ENCODE measurements at regions not wholly inside any gene's neighbourhood (a gene's known extent, or its start where the extent isn't known, plus 50 kb on each side); places are given as distances from the start of the nearest gene placed in this dataset.

DNA sequence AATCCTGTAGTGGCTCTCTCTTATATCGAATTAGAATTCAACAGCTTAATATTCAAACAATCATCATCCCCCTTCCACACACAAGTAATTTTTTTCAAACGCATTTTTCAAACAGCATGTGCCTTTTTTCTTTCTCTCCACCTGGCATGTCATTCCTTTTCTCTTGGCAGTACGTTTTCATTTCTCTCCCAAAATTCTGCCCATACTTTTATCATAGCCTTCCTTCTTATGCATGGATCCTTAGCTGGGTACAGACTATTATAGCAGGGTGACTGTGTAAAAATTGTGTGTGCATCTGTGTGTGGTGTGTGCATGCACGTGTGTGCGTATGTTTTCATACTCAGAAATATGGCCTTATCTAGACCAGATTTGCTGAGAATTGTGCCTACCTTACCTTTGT lies 184.3 kb downstream of the ZC3H11B start:
- no peak overlapping the region for H3K4me3 ChIP-seq (ENCODE audit: control insufficient read depth, low read depth, low read length)
- TF ChIP-seq, protein P1, sequence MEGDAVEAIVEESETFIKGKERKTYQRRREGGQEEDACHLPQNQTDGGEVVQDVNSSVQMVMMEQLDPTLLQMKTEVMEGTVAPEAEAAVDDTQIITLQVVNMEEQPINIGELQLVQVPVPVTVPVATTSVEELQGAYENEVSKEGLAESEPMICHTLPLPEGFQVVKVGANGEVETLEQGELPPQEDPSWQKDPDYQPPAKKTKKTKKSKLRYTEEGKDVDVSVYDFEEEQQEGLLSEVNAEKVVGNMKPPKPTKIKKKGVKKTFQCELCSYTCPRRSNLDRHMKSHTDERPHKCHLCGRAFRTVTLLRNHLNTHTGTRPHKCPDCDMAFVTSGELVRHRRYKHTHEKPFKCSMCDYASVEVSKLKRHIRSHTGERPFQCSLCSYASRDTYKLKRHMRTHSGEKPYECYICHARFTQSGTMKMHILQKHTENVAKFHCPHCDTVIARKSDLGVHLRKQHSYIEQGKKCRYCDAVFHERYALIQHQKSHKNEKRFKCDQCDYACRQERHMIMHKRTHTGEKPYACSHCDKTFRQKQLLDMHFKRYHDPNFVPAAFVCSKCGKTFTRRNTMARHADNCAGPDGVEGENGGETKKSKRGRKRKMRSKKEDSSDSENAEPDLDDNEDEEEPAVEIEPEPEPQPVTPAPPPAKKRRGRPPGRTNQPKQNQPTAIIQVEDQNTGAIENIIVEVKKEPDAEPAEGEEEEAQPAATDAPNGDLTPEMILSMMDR (conservative IDR thresholded peaks at IDR 0.05; ENCODE audit: control insufficient read depth, insufficient read depth, low read depth, low read length) = no peak
- DNase-seq (ENCODE audit: low read depth) = no peak

DNA sequence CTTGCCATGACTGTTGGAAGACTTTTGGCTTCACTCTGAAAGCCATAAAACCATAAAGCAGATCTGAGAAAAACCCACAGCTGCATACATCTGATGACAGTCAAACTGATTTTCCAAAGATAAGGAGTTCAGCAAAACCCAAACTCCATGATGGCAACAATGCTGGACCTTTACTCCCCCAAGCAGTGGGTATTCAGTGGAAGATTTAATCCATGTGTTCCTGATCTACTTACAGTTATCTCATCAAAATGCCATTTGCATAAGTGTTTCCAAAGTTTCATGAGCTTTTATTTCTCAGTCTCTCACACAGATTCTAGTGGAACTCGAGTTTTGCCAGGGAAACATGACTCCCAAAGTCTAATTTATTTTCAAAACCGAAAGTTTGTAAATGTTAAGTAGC lies 184.9 kb downstream of the ZC3H11B start:
- TF ChIP-seq, protein P1 (conservative IDR thresholded peaks at IDR 0.05; ENCODE audit: control insufficient read depth, insufficient read depth, low read depth, low read length) = no peak
- no peak for DNase-seq (ENCODE audit: low read depth)
- no peak overlapping the region for H3K4me3 ChIP-seq (ENCODE audit: control insufficient read depth, low read depth, low read length)

DNA sequence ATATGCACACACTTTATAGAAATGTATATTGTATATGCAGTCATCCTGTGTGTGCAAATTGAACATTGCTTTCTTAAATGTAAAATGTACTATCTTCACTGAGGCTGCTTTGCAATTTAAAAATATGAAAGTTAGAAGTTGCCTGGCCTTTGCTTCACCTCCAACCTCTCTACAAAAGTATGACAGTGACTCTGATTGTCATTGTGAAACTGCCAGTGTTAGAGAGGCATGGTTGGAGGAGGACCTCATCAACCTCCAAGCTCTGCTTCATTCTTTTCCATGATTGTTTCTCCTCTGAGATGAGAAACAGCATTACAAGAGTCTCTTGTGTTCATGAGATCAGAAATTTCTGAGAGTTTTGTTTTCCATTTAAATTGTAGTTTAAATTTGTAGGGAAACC lies 185.5 kb downstream of the ZC3H11B start:
- no peak overlapping the region for H3K4me3 ChIP-seq (ENCODE audit: control insufficient read depth, low read depth, low read length)
- no peak for DNase-seq (ENCODE audit: low read depth)
- TF ChIP-seq, protein P1 (conservative IDR thresholded peaks at IDR 0.05; ENCODE audit: control insufficient read depth, insufficient read depth, low read depth, low read length) = no peak

DNA sequence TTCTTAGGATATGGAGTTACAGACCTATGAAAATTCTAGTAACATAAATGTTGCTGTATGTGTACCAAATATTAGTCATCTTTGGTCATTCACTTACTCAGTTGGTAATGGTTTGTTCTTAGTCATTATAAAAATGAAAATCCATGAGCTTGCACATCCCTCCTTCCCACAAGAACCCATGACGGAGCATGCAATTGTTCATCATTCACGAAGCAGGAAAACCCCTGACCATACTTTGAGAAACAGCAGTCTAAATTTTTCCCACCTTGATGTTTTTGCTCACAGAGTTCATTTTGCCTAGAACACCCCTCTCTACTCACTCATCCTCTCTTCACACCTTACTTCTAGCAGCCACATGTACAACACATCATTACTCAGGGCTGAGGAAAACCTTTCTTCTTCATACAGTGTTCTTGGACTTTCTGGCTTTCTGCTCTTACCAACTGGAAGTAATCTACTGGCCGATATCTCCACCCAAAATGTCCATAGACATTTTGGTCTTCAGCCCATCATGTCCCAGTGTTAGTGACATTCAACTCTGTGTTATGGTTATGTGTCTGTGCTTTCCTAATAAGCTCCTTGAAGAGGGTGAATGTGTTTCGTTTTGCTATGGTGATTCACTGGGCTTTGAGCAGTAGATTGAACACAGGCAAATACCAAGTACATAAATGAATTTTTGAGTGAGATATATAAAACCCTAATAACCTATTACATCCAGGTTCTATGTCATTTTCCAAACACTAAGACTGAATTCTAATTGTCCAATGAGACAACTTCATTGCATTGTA lies 189.9 kb downstream of the ZC3H11B start:
- peak; percentile 79 for DNase-seq (ENCODE audit: low read depth)
- TF ChIP-seq, protein P1 (conservative IDR thresholded peaks at IDR 0.05; ENCODE audit: control insufficient read depth, insufficient read depth, low read depth, low read length) = no peak
- H3K4me3 ChIP-seq (ENCODE audit: control insufficient read depth, low read depth, low read length) = no peak overlapping the region

DNA sequence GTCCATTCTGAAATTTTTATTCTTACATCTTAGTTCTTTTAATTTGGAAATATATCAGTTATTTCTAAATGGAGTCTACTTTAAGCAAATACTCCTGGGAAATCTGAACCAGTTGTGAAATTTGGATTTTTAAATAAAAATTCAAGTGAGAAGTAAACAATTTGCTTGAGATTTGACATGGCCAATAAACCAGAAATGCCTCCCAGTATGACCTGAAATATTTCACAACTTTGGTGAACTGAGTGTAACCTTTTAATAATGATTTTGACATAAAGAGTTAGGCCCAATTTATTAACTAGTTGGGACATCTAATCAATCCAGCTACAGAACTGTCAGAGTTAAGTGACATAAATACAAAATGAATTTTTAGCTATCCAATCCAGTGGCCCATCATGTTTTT lies 192.0 kb downstream of the ZC3H11B start:
- TF ChIP-seq, protein P1 (conservative IDR thresholded peaks at IDR 0.05; ENCODE audit: control insufficient read depth, insufficient read depth, low read depth, low read length) = no peak
- no peak for DNase-seq (ENCODE audit: low read depth)
- H3K4me3 ChIP-seq (ENCODE audit: control insufficient read depth, low read depth, low read length) = no peak overlapping the region

DNA sequence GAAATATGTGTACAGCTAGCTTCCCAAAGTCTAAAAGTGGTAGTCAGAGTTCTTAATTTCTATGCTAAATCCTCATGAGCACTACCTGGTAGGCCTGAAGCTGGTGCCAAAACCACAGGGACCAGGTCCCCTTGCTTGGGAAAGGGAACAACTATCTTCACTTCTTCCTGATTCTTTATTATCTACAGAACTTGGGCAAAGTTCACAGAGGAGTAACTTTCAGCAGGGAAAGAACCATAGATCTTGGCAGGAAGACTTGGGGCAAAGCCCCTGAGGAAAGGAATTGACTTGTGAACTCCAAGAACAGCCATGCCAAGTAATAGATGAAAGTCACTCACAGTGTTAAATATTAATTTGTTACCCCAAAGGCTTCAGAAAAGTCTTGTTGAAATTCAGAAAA lies 193.0 kb downstream of the ZC3H11B start:
- TF ChIP-seq, protein P1 (conservative IDR thresholded peaks at IDR 0.05; ENCODE audit: control insufficient read depth, insufficient read depth, low read depth, low read length) = no peak
- DNase-seq (ENCODE audit: low read depth) = no peak
- no peak overlapping the region for H3K4me3 ChIP-seq (ENCODE audit: control insufficient read depth, low read depth, low read length)

Data from fibroblast of mammary gland (primary cell).